ENCODE measurements at regions not wholly inside any gene's neighbourhood (a gene's known extent, or its start where the extent isn't known, plus 50 kb on each side); places are given as distances from the start of the nearest gene placed in this dataset.

- TF ChIP-seq CTCF (IDR thresholded peaks at IDR 0.05) (no peak), POLR2A (IDR thresholded peaks at IDR 0.05) (no peak)
- DNase-seq (no peak), ATAC-seq (no peak)
- H3K4me1 ChIP-seq, result no peaks in the 10 kb centered on the region
- peaks cover 0 to 6% (median 0%) of the 10 kb centered on the region in 12 donors for H3K9me3 ChIP-seq
- intact Hi-C loops (cut with DNase I), result no loop called here
- 97 to 100% (median 99%) methylated on average over 1 of the region's 1 CpG for WGBS, 4 donors
- no peaks in the 10 kb centered on the region for H3K27me3 ChIP-seq
- H3K27ac ChIP-seq, result no peak overlapping the region
- no peak overlapping the region for H3K4me3 ChIP-seq
- H3K36me3 ChIP-seq, result no peaks in the 10 kb centered on the region
These were observed 761.8 kb upstream of the ZNF608 start for GRCh38 chr5:125508225-125508624.

GRCh38 chr5:125510651-125511050 lies 764.2 kb upstream of the ZNF608 start:
- DNase-seq (no peak), ATAC-seq (no peak)
- Histone ChIP-seq H3K27me3 (no peaks in the 10 kb centered on the region), H3K36me3 (no peaks in the 10 kb centered on the region), H3K4me1 (no peaks in the 10 kb centered on the region), H3K9me3 (peaks cover 0 to 6% (median 0%) of the 10 kb centered on the region in 12 donors), H3K27ac (no peak overlapping the region), H3K4me3 (no peak overlapping the region)
- intact Hi-C loops (cut with DNase I), result no loop called here
- TF ChIP-seq POLR2A (IDR thresholded peaks at IDR 0.05) (no peak), CTCF (IDR thresholded peaks at IDR 0.05) (no peak)

DNA sequence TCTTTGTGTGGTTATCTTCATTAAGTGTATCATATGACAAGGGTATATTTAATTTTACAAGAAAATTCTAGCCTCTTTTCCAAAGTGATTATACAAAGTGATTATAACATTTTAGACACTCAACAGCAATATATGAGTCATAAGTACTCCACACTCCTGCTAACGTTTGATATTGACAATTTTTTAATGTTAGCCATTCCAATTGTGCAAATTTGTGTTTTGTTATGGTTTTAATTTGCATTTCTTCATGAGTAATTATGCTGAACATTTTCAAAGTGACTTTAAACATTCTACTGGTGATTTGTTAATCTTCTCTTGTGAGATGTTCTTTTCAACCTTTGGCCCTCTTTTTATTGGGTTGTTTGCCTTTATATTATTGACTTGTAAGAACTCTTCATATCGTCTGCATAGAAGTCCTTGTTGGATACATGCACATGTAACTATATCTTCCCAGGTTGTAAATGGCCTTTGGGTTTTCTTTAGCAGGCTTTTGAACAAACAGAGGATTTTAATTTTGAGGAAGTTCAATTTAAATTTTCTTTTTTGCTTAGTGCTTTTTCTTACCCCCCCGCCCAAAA lies 771.6 kb upstream of the ZNF608 start:
- ATAC-seq (no peak), DNase-seq (no peak)
- H3K27me3 ChIP-seq, result no peaks in the 10 kb centered on the region
- no peaks in the 10 kb centered on the region for H3K4me1 ChIP-seq
- intact Hi-C loops (cut with DNase I), result no loop called here
- TF ChIP-seq POLR2A (IDR thresholded peaks at IDR 0.05), result no peak
- H3K27ac ChIP-seq, result no peak overlapping the region
- peaks cover 0 to 11% (median 0%) of the 10 kb centered on the region in 12 donors for H3K9me3 ChIP-seq
- H3K36me3 ChIP-seq, result no peaks in the 10 kb centered on the region
- H3K4me3 ChIP-seq, result no peak overlapping the region
- WGBS, 4 donors, result 87 to 91% (median 89%) methylated on average over 3 of the region's 3 CpGs

DNA sequence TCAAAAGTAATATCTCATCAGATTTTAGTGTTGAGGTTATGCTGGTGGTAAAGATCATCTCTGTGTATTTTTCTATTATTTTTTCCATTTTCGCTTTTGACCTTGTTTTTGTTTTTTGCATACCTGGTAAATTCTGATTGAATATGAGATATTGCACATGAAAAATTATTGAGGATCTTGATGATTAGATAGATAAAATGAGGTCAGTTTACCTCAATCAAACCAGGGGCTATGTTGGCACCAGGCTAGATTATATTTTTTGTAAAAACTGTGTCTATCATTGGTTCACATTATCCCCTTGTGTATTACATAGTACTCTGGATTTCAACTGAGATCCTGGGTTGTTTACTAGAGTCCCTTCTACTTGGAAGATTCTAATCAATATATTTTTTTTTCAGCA lies 774.9 kb upstream of the ZNF608 start:
- H3K9me3 ChIP-seq, result peaks cover 0 to 11% (median 0%) of the 10 kb centered on the region in 12 donors
- no peak overlapping the region for H3K27ac ChIP-seq
- no peak overlapping the region for H3K4me3 ChIP-seq
- H3K36me3 ChIP-seq, result no peaks in the 10 kb centered on the region
- no peaks in the 10 kb centered on the region for H3K27me3 ChIP-seq
- ATAC-seq, result no peak
- TF ChIP-seq CTCF (IDR thresholded peaks at IDR 0.05), result no peak
- no peak for TF ChIP-seq POLR2A (IDR thresholded peaks at IDR 0.05)
- no peaks in the 10 kb centered on the region for H3K4me1 ChIP-seq
- no peak for DNase-seq
- intact Hi-C loops (cut with DNase I), result no loop called here
- 0 to 96% (median 46%) methylated on average over 1 of the region's 1 CpG for WGBS, 4 donors

DNA sequence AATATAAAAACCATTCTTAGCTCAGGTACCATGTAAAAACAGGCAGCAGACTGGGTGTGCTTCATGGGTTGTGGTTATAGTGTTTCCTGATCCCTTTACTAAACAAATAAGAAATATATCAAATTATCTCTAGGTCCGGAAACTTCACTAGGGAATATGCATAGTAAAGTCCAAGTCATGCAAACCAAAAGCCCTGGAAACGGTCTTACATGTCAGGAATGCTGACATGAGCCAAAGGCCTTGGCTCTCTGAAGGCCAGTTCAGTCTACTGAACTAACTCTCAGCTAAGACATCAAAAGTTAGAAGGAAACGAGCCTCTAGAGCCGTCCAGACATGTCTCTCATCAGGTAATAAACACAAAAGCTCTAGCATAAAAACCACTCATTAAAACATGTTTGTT lies 778.9 kb upstream of the ZNF608 start:
- ATAC-seq (no peak), DNase-seq (no peak)
- Histone ChIP-seq H3K4me3 (no peak overlapping the region), H3K4me1 (peaks cover 0 to 13% (median 2%) of the 10 kb centered on the region in 12 donors), H3K27ac (no peak overlapping the region), H3K36me3 (no peaks in the 10 kb centered on the region), H3K9me3 (peaks cover 0 to 8% (median 0%) of the 10 kb centered on the region in 12 donors), H3K27me3 (no peaks in the 10 kb centered on the region)
- WGBS, 4 donors, result 62 to 69% (median 65%) methylated on average over 4 of the region's 4 CpGs
- intact Hi-C loops (cut with DNase I), result no loop called here
- no peak for TF ChIP-seq POLR2A (IDR thresholded peaks at IDR 0.05)
- no peak for TF ChIP-seq CTCF (IDR thresholded peaks at IDR 0.05)
